ENCODE measurements at regions not wholly inside any gene's neighbourhood (a gene's known extent, or its start where the extent isn't known, plus 50 kb on each side); places are given as distances from the start of the nearest gene placed in this dataset.

GRCh38 chr2:18297534-18298058 lies 262.9 kb downstream of the RDH14 start (continued):
- no peak for TF ChIP-seq ZNF777 (tag by site-specific recombination; IDR thresholded peaks at IDR 0.05; ENCODE audit: borderline replicate concordance)
- no peak for TF ChIP-seq ZIC2 (tag by site-specific recombination; IDR thresholded peaks at IDR 0.05)

DNA sequence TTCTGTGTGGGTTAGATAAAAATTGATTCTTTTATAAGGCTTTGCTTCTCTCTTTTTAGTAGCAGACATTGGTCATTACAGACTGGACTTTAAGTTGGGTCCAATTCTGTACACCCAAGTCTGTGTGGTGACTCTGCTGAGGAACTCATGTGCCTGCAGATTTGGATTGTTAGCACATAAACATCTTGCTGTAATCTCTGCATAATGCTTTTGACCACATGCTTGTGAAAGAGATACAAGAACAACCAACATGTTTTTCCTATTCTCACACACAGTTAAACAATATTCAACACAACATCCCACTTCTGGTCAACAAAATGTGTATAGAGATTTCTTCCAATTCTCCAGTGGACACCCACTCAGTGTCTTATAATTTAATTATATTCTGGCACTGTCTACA lies 270.1 kb downstream of the RDH14 start:
- Histone ChIP-seq H3K36me3 (ENCODE audit: control insufficient read depth in 2 of 2, insufficient read depth in 1 of 2, low read length in 2 of 2) (no peaks in the 10 kb centered on the region), H3K9me3 (ENCODE audit: control insufficient read depth, insufficient read depth, low read depth, low read length) (no peaks in the 10 kb centered on the region), H3K4me1 (ENCODE audit: control insufficient read depth, insufficient read depth, low read length) (no peaks in the 10 kb centered on the region), H3K27ac (ENCODE audit: extremely low read depth, low read depth, low read length) (no peak overlapping the region), H3K4me3 (ENCODE audit: low read depth, low read length) (no peak overlapping the region)
- ChIA-PET CTCF (interaction anchor here (1.2 kb wide), 1 partner anchor 8 kb away, joined by 3 read pairs; no protein-coding TSS in a partner anchor), POLR2A (no interaction called here)
- TF ChIP-seq ZNF777 (tag by site-specific recombination; IDR thresholded peaks at IDR 0.05; ENCODE audit: borderline replicate concordance) = no peak
- no peak for TF ChIP-seq ZNF658 (tag by site-specific recombination; IDR thresholded peaks at IDR 0.05)
- TF ChIP-seq, protein P1, sequence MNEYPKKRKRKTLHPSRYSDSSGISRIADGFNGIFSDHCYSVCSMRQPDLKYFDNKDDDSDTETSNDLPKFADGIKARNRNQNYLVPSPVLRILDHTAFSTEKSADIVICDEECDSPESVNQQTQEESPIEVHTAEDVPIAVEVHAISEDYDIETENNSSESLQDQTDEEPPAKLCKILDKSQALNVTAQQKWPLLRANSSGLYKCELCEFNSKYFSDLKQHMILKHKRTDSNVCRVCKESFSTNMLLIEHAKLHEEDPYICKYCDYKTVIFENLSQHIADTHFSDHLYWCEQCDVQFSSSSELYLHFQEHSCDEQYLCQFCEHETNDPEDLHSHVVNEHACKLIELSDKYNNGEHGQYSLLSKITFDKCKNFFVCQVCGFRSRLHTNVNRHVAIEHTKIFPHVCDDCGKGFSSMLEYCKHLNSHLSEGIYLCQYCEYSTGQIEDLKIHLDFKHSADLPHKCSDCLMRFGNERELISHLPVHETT (tag by site-specific recombination; IDR thresholded peaks at IDR 0.05) = no peak
- TF ChIP-seq KLF16 (tag by site-specific recombination; IDR thresholded peaks at IDR 0.05) = no peak
- TF ChIP-seq, protein P2, sequence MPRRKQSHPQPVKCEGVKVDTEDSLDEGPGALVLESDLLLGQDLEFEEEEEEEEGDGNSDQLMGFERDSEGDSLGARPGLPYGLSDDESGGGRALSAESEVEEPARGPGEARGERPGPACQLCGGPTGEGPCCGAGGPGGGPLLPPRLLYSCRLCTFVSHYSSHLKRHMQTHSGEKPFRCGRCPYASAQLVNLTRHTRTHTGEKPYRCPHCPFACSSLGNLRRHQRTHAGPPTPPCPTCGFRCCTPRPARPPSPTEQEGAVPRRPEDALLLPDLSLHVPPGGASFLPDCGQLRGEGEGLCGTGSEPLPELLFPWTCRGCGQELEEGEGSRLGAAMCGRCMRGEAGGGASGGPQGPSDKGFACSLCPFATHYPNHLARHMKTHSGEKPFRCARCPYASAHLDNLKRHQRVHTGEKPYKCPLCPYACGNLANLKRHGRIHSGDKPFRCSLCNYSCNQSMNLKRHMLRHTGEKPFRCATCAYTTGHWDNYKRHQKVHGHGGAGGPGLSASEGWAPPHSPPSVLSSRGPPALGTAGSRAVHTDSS (tag by site-specific recombination; IDR thresholded peaks at IDR 0.05) = no peak

DNA sequence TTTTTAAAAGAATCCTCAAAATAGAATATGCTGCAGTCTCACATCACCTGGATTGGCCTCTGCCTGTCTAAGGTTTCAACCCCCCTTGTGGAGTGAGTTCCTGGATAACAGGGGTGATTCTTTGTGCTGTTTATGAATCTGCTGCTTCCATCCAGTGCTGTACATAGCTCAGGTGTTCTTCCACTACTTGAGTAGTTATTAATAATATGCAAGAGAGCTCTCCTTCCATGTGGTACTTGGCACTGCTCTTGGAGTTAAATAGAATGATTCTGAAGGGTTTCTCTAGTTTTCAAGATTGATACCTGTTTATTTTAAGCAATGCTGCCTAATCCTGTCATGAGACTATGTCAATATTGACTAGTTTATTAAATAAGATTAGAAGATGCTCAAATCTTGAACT lies 273.6 kb downstream of the RDH14 start:
- Histone ChIP-seq H3K27ac (ENCODE audit: extremely low read depth, low read depth, low read length) (no peak overlapping the region), H3K4me1 (ENCODE audit: control insufficient read depth, insufficient read depth, low read length) (no peaks in the 10 kb centered on the region), H3K9me3 (ENCODE audit: control insufficient read depth, insufficient read depth, low read depth, low read length) (no peaks in the 10 kb centered on the region), H3K4me3 (ENCODE audit: low read depth, low read length) (no peak overlapping the region), H3K36me3 (ENCODE audit: control insufficient read depth in 2 of 2, insufficient read depth in 1 of 2, low read length in 2 of 2) (no peaks in the 10 kb centered on the region)
- CTCF ChIA-PET = no interaction called here
- TF ChIP-seq REPIN1 (tag by site-specific recombination; IDR thresholded peaks at IDR 0.05; ENCODE audit: low read depth) (no peak), ZNF114 (tag by site-specific recombination; IDR thresholded peaks at IDR 0.05) (no peak), ZSCAN30 (tag by site-specific recombination; IDR thresholded peaks at IDR 0.05) (no peak), OVOL3 (tag by site-specific recombination; IDR thresholded peaks at IDR 0.05) (no peak), ZNF223 (tag by site-specific recombination; IDR thresholded peaks at IDR 0.05) (no peak), ZNF600 (tag by site-specific recombination; IDR thresholded peaks at IDR 0.05) (no peak), ZNF426 (tag by site-specific recombination; IDR thresholded peaks at IDR 0.05) (no peak)
- POLR2A ChIA-PET = no interaction called here

GRCh38 chr2:18284331-18284730 lies 276.1 kb downstream of the RDH14 start:
- H3K9me3 ChIP-seq (ENCODE audit: control insufficient read depth, insufficient read depth, low read depth, low read length) = no peaks in the 10 kb centered on the region
- CTCF ChIA-PET = no interaction called here
- no peak overlapping the region for H3K27ac ChIP-seq (ENCODE audit: extremely low read depth, low read depth, low read length)
- H3K4me1 ChIP-seq (ENCODE audit: control insufficient read depth, insufficient read depth, low read length) = no peaks in the 10 kb centered on the region
- no peaks in the 10 kb centered on the region for H3K36me3 ChIP-seq (ENCODE audit: control insufficient read depth in 2 of 2, insufficient read depth in 1 of 2, low read length in 2 of 2)
- H3K4me3 ChIP-seq (ENCODE audit: low read depth, low read length) = no peak overlapping the region
- POLR2A ChIA-PET = no interaction called here
- no peak for TF ChIP-seq MEIS1 (CRISPR knock-in tag; IDR thresholded peaks at IDR 0.05; ENCODE audit: borderline replicate concordance)
- TF ChIP-seq ZNF518A (tag by site-specific recombination; conservative IDR thresholded peaks at IDR 0.05; ENCODE audit: low read depth) = no peak
- no peak for TF ChIP-seq ZNF600 (tag by site-specific recombination; IDR thresholded peaks at IDR 0.05)
- TF ChIP-seq KLF8 (tag by site-specific recombination; IDR thresholded peaks at IDR 0.05) = no peak
- TF ChIP-seq ZNF341 (tag by site-specific recombination; IDR thresholded peaks at IDR 0.05; ENCODE audit: low read depth) = no peak
- no peak for TF ChIP-seq GLIS2 (tag by site-specific recombination; IDR thresholded peaks at IDR 0.05)
- no peak for TF ChIP-seq FEZF1 (tag by site-specific recombination; IDR thresholded peaks at IDR 0.05)
- no peak for TF ChIP-seq SP2 (tag by site-specific recombination; IDR thresholded peaks at IDR 0.05)
- no peak for TF ChIP-seq ZNF121 (tag by site-specific recombination; IDR thresholded peaks at IDR 0.05)
- no peak for TF ChIP-seq ZNF704 (tag by site-specific recombination; IDR thresholded peaks at IDR 0.05)
- TF ChIP-seq ZNF10 (tag by site-specific recombination; IDR thresholded peaks at IDR 0.05) = no peak

Data from HEK293 (cell line).